Midbrain (tissue), 1 donor: ENCODE measurements at regions not wholly inside any gene's neighbourhood (a gene's known extent, or its start where the extent isn't known, plus 50 kb on each side); places are given as distances from the start of the nearest gene placed in this dataset.

Experiments
- DNase-seq: peaks from one replicate; lab custom pipeline; 2025; lab: John Stamatoyannopoulos, UW

- no peak for DNase-seq
Measured at GRCh38 chr2:118738524-118739308, 108.7 kb downstream of the EN1 start.

DNA sequence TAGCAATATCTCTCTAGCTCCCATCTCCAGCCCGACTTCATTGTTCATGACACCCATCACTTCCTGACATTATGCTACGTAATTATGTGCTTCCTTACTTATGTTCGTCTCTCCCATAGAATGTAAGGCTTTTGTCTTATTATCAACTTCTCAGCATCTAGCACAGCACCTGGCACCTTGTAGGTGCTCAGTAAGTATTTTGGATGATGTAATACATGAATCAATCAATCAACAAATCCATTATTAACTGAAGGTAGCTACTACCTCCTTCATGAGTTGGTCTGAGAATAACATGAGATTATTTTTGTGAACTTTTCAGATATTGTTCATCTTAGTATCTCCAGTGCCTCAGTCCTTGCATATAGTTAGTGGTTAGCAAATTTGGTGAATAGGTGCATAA is 109.3 kb downstream of the EN1 start:
- no peak for DNase-seq

GRCh38 chr2:118737684-118738083 is 109.8 kb downstream of the EN1 start:
- DNase-seq, result no peak

DNA sequence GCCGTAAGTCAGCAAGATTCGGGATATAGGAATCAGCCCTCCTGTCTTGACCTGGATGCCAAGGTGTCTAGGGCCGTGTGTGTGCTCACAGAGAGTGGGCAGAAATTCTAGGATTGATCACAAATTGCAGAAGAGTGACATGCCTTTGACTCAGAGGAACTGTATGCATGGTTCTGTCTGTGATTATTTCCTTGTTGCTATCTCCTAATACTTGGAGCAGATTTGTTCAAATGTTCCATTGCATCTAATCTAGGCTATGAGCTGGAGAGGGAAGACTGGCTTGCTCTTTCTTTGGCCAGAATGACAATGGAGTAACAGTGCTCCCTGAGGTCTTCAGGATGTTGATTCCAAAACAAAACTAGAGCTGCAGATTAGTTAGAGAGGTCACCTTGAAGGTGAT is 115.0 kb downstream of the EN1 start:
- no peak for DNase-seq

GRCh38 chr2:118731413-118731812 is 116.0 kb downstream of the EN1 start:
- no peak for DNase-seq

DNA sequence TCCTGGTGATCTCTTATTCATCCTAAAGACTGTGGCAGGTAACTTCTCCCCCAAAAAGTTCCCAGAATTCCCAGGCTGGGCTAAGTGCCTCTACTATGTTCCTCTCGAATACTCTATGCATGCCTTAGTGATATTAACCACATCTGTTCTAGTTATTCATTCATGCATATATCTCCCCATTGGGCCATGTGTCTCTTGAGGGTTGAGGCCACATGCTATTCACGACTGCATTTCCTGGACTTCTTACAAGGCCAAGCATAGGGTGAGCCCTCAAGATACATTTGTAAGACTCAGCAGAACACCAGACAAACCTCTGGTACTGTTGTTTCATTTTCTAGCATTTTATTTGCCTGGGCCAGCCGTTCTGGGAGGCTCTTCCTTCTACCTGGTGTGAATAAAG is 117.0 kb downstream of the EN1 start:
- no peak for DNase-seq

DNA sequence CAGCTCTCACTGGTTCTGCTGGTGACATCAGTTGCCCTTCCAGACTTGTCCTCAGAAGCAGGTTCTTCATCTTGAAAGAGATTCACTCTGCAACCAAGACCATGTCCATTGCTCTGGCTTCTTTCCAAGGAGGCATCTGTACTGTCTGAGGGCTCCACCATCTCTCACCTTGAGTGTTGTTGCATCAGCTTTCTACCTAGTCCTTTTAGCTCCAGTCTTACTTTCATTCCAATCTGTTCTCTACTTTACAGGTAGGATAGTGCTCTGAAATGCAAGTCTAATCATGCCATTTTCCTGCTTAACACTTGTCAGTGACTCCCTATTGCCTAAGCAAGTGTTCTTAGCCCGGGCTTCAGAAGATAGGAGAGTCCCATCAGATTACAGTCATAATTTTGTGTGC is 117.7 kb downstream of the EN1 start:
- DNase-seq, result no peak

DNA sequence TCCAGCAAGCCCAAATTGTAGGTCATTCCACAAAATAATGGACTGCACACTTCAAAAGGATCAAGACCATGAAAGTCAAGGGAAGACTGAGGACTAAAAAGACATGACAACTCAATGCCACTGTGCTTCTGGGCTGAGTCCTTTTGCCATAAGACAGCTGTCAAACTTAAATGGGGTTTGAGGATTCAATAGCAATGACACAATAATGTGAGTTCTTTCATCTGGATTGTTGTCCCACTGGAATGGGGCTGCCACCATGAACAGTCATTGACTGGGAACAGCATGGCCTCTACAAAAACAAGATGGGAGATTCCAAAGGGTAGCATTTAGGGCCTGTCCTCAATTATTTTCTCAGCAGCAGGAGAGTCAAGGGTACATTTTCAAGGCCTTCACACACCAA is 118.5 kb downstream of the EN1 start:
- DNase-seq, result no peak

GRCh38 chr2:118726821-118727220 is 120.6 kb downstream of the EN1 start:
- no peak for DNase-seq

DNA sequence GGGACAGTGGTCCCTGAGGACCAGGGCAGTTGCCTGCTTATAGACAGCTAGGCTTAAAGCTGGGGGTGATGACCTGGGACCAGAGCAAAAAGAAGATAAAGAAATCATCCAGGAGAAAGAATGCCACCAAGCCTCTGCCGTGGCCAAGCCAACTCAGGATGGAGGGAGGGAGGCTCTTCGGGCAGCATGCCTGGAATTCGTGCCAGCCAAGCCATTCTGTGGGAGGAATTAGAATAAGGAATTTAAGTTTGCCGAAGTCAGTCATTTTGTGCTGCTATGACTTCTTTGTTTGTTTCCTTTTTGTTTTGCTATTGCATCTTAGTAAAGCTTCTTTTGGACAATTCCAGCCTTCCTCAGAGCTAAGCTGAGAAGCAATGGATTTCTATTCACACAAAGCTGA is 124.1 kb downstream of the EN1 start:
- DNase-seq, result no peak

DNA sequence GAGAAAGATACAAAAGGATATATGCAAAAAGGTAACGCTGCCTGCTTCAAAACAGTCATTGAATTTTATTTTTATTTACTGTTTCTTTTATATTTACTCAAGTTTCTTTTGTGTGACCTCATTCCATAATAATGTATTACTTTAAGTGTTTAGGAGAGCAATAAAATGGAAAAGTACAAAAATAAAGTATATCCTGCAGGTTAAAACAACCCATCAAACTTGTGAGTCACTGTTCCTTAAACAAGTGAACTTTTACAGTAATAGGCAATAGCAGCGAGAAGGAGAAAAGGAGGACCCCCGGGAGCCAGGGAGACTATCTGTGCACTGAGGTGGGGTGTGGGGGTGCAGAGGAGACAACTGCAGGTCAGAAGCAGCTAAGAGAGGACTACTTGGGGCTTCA is 124.5 kb downstream of the EN1 start:
- no peak for DNase-seq

GRCh38 chr2:118721817-118722551 is 125.5 kb downstream of the EN1 start:
- DNase-seq, result no peak

GRCh38 chr2:118720866-118721265 is 126.6 kb downstream of the EN1 start:
- DNase-seq, result no peak

- no peak for DNase-seq
Measured at GRCh38 chr2:118718921-118719320, 128.5 kb downstream of the EN1 start.

- DNase-seq, result no peak
Measured at GRCh38 chr2:118716102-118716501, 131.3 kb downstream of the EN1 start.

DNA sequence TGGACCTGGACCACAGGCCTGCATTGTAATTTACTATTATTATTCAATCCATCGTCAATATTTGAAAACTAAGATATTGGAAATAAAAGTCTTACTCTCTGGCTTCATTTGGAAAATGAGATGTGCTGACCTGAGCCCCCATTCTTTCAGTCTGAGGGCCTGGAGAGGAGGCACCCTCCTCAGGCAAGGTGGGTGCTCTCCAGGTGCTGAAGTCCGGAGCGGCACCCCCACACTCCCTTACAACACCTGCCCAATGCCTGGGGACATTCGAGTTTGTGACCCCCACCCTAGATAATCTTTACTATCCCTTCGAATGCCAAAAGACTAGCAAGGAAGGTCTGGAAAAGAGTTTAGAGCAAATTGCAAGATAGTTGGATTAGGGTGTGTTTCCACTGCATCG is 133.3 kb downstream of the EN1 start:
- DNase-seq, result no peak

- no peak for DNase-seq
Measured at GRCh38 chr2:118711603-118712002, 135.8 kb downstream of the EN1 start.

DNA sequence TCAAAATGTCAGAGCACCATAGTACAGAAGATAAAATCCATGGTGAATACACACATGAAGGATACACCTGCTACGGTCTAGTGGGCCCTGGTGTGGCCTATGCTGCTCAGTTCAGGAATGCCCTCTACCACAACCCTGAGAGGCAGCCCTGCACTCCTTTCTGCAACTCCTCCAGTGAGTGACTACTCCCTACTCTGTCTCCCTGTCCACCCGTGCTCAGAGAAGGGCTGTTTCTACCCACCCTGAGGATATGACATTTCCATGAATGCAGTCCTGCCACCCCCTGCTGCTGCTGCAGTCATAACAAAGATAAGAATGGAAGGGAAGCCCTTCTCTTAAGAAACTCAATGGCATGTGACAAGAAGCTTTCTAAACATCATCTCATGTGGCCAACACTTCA is 137.0 kb downstream of the EN1 start:
- DNase-seq, result no peak

DNA sequence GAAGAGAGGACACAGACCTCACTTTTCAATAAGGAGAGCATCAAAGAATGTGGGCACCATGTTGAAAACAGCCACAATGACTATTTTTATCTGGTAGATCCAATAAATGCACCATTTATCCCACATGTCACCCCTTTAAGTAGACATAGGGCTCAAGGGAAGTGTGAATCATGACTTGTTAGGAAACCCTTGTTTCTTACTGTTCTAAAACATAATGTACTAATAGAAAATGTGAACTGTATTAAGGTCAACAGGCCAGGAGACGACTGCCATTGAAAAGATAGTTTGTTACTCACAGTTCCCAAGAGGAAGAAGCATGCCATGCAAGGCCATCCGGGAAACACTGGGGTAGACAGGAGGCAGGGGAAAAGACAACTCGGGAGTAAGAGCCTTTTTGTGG is 137.7 kb downstream of the EN1 start:
- DNase-seq, result no peak

DNA sequence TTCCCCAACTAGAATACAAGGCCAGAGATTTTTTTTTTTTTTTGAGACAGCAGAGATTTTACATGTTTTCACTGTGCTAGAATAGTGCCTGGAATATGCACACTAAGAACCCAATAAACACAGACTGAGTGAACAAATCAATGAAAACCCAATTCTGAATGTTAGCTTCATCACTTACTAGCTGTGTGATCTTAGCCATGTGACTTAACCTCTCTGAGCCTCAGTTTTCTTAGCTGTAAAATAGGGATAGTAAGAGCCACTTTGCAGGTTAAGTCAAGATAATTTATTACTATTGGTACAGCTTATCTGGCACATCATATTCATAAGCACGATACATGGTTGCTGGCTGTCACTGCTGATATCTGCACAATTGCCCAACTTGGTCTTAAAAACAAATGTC is 140.6 kb downstream of the EN1 start:
- no peak for DNase-seq

DNA sequence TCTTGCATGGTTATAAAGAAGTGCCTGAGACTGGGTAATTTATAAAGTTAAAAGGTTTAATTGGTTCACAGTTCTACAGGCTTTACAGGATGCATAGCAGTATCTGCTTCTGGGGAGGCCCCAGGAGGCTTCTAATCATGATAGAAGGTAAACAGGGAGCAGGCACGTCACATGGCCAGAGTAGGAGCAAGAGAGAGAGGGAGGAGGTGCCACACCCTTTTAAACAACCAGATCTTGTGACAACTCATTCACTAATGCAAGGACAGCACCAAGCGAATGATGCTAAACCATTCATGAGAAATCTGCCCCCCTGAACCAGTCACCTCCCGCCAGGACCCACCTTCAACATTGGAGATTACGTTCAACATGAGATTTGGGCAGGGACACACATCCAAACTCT is 141.1 kb downstream of the EN1 start:
- DNase-seq, result no peak

GRCh38 chr2:118705032-118705431 is 142.4 kb downstream of the EN1 start:
- DNase-seq, result no peak

GRCh38 chr2:118699447-118700175 is 147.8 kb downstream of the EN1 start:
- DNase-seq, result no peak
